OCI-LY1 (cell line): ENCODE measurements at regions not wholly inside any gene's neighbourhood (a gene's known extent, or its start where the extent isn't known, plus 50 kb on each side); places are given as distances from the start of the nearest gene placed in this dataset.

Experiments
- H2AFZ ChIP-seq: fragments of 200-600 bp; sonication (generic), shearing (Covaris generic); 2 replicates; pipeline ENCODE4 v1.6.0; 2014; ENCODE audit warnings: antibody characterized with exemption, mild to moderate bottlenecking, low read length
- H3F3A ChIP-seq: fragments of 200-600 bp; sonication (generic), shearing (Covaris generic); 2 replicates; pipeline ENCODE4 v1.6.0; 2014; ENCODE audit warnings: mild to moderate bottlenecking, antibody characterized with exemption, low read length, moderate library complexity; ENCODE audit not compliant: insufficient read depth
- H3K27ac ChIP-seq: fragments of 200-600 bp; sonication (generic); 2 replicates; pipeline ENCODE4 v1.5.1; 2014; ENCODE audit warnings: low read length, mixed run types, mild to moderate bottlenecking, low read depth; ENCODE audit not compliant: poor library complexity, severe bottlenecking
- H3K27me3 ChIP-seq: fragments of 200-600 bp; sonication (generic); 2 replicates; pipeline ENCODE4 v1.6.0; 2014; ENCODE audit warnings: antibody characterized with exemption, mild to moderate bottlenecking, low read length, moderate library complexity; ENCODE audit not compliant: insufficient read depth
- H3K36me3 ChIP-seq: fragments of 200-600 bp; sonication (generic); 2 replicates; pipeline ENCODE4 v1.6.1; 2014; ENCODE audit warnings: mild to moderate bottlenecking, antibody characterized with exemption, low read length, moderate library complexity, mixed read lengths; ENCODE audit not compliant: insufficient read depth
- H3K4me1 ChIP-seq: fragments of 200-600 bp; sonication (generic); 2 replicates; pipeline ENCODE4 v1.5.1; 2014; ENCODE audit warnings: mild to moderate bottlenecking, low read length, moderate library complexity; ENCODE audit not compliant: insufficient read depth, severe bottlenecking
- H3K4me2 ChIP-seq: fragments of 200-600 bp; sonication (generic), shearing (Covaris generic); 2 replicates; pipeline ENCODE4 v1.6.1; 2014; ENCODE audit warnings: low read length
- H3K4me3 ChIP-seq: fragments of 200-600 bp; sonication (generic); 2 replicates; pipeline ENCODE4 v1.5.1; 2014; ENCODE audit warnings: low read length, low read depth, mild to moderate bottlenecking, mixed read lengths; ENCODE audit not compliant: poor library complexity, severe bottlenecking
- H3K79me2 ChIP-seq: fragments of 200-600 bp; shearing (Covaris generic); 2 replicates; pipeline ENCODE4 v1.6.1; 2016; ENCODE audit warnings: mixed run types, low read length, mixed read lengths; ENCODE audit not compliant: insufficient read depth
- H3K9ac ChIP-seq: fragments of 200-600 bp; sonication (generic), shearing (Covaris generic); 2 replicates; pipeline ENCODE4 v1.6.1; 2014; ENCODE audit warnings: mild to moderate bottlenecking, low read length, mixed read lengths
- H3K9me2 ChIP-seq: fragments of 200-600 bp; sonication (generic), shearing (Covaris generic); 2 replicates; pipeline ENCODE4 v1.6.1; 2014; ENCODE audit warnings: low read depth, mild to moderate bottlenecking, low read length, mixed read lengths
- H3K9me3 ChIP-seq: fragments of 200-600 bp; shearing (Covaris generic); 2 replicates; pipeline ENCODE4 v1.6.1; 2014; ENCODE audit warnings: low read length, mixed read lengths
- H4K20me1 ChIP-seq: fragments of 200-600 bp; sonication (generic), shearing (Covaris generic); 2 replicates; pipeline ENCODE4 v1.6.0; 2016; ENCODE audit warnings: mild to moderate bottlenecking, low read length; ENCODE audit not compliant: insufficient read depth
- EZH2 ChIP-seq: fragments of 200-600 bp; sonication (generic), shearing (Covaris generic); IDR thresholded peaks from 2 replicates; pipeline ENCODE4 v1.8.0; 2017; ENCODE audit warnings: borderline replicate concordance, mixed run types, mild to moderate bottlenecking, antibody characterized with exemption, low read length, moderate library complexity, mixed read lengths
- TF ChIP-seq, protein P1 (sequence below): fragments of 200-600 bp; sonication (generic), shearing (Covaris generic); IDR thresholded peaks from 2 replicates; pipeline ENCODE4 v1.5.1; 2017; ENCODE audit warnings: mild to moderate bottlenecking, antibody characterized with exemption, low read length, moderate library complexity, mixed read lengths

DNA sequence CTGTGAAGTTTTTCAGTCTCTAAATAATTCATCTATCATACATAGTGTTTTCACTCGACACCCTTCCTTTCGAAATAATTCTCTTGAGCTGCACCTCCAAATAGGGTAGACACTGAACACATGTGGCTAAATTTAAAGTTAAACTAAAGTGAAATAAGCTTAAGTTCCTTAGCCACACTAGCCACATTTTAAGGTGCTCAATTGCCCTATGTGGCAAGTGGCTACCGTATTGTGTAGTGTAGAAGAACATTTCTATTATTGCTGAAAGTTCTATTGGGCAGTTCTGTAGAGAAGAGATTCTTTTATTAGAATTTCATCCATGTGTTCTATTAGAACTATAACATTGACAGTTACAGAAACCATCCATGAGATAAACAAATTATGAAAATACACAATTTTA lies 107.0 kb upstream of the CTSO start:
- Histone ChIP-seq H3K4me3 (no peak overlapping the region), H3K4me1 (no peaks in the 10 kb centered on the region), H3K27me3 (no peaks in the 10 kb centered on the region), H4K20me1 (no peaks in the 10 kb centered on the region), H3K9me3 (no peaks in the 10 kb centered on the region), H3K4me2 (no peak overlapping the region), H3K79me2 (no peaks in the 10 kb centered on the region), H3K36me3 (no peaks in the 10 kb centered on the region), H3K9me2 (no peaks in the 10 kb centered on the region), H3F3A (no peaks in the 10 kb centered on the region), H2AFZ (no peak overlapping the region), H3K27ac (no peak overlapping the region), H3K9ac (no peak overlapping the region)
- TF ChIP-seq, protein P1, sequence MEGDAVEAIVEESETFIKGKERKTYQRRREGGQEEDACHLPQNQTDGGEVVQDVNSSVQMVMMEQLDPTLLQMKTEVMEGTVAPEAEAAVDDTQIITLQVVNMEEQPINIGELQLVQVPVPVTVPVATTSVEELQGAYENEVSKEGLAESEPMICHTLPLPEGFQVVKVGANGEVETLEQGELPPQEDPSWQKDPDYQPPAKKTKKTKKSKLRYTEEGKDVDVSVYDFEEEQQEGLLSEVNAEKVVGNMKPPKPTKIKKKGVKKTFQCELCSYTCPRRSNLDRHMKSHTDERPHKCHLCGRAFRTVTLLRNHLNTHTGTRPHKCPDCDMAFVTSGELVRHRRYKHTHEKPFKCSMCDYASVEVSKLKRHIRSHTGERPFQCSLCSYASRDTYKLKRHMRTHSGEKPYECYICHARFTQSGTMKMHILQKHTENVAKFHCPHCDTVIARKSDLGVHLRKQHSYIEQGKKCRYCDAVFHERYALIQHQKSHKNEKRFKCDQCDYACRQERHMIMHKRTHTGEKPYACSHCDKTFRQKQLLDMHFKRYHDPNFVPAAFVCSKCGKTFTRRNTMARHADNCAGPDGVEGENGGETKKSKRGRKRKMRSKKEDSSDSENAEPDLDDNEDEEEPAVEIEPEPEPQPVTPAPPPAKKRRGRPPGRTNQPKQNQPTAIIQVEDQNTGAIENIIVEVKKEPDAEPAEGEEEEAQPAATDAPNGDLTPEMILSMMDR, result no peak
- no peak for TF ChIP-seq EZH2

DNA sequence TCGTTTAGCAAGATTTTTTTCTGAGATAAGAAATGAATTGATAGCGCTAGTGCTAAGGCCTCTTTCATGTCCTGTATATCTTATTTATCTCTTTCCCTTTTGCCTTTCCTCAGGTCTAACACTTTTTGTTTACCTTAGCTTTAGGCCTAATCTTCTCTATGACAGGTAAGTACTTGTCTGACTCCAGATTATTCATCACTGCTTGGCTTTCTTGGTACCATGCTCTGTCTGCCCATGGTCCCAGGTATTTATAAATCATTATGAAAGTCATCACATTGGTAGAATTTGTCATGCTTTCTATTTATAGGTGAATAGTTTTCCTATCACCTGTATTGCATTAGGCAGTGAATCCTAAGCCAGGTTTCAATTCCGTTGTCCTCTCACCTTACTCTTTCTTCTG lies 99.5 kb upstream of the CTSO start:
- H3K27ac ChIP-seq, result no peak overlapping the region
- H3K9me3 ChIP-seq, result no peaks in the 10 kb centered on the region
- H3K79me2 ChIP-seq, result no peaks in the 10 kb centered on the region
- H3K9me2 ChIP-seq, result no peaks in the 10 kb centered on the region
- H4K20me1 ChIP-seq, result no peaks in the 10 kb centered on the region
- no peak overlapping the region for H3K9ac ChIP-seq
- no peak for TF ChIP-seq EZH2
- TF ChIP-seq, protein P1, result no peak
- no peak overlapping the region for H3K4me3 ChIP-seq
- H3K4me2 ChIP-seq, result no peak overlapping the region
- no peaks in the 10 kb centered on the region for H3K27me3 ChIP-seq
- H3K4me1 ChIP-seq, result no peaks in the 10 kb centered on the region
- no peaks in the 10 kb centered on the region for H3K36me3 ChIP-seq
- no peak overlapping the region for H2AFZ ChIP-seq
- no peaks in the 10 kb centered on the region for H3F3A ChIP-seq

DNA sequence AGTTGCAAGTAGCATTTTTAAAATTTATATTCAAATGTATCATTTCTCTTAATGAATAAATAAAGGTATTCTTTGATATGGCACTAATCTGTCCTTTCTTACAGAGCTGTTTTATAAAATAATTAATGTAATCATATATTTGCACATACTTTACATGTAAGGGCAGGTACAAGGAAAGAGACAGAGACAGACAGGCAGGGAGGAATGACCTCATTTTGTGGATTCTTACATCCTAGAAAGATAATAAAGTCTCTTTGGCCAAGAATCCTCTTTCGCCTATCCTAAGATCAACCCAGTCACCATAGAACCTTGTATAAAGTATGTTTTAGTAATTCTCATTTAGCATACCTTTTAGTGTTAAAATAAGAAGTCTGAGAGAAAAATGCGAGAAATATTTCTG lies 98.5 kb upstream of the CTSO start:
- Histone ChIP-seq H3K9me2 (no peaks in the 10 kb centered on the region), H3K27me3 (no peaks in the 10 kb centered on the region), H3K27ac (no peak overlapping the region), H3K4me1 (no peaks in the 10 kb centered on the region), H3K9me3 (no peaks in the 10 kb centered on the region), H4K20me1 (no peaks in the 10 kb centered on the region), H3K79me2 (no peaks in the 10 kb centered on the region), H2AFZ (no peak overlapping the region), H3K4me3 (no peak overlapping the region), H3K9ac (no peak overlapping the region), H3F3A (no peaks in the 10 kb centered on the region), H3K4me2 (no peak overlapping the region), H3K36me3 (no peaks in the 10 kb centered on the region)
- TF ChIP-seq EZH2, result no peak
- TF ChIP-seq, protein P1, result no peak
